GM19328 (cell line): ENCODE measurements at regions not wholly inside any gene's neighbourhood (a gene's known extent, or its start where the extent isn't known, plus 50 kb on each side); places are given as distances from the start of the nearest gene placed in this dataset.

Experiments
- ATAC-seq: cut with Tn5 transposase; IDR thresholded peaks from one replicate; pipeline ENCODE4 v1.9.1; 2021; ENCODE audit warnings: mild to moderate bottlenecking, moderate library complexity; ENCODE audit not compliant: unreplicated experiment

- no peak for ATAC-seq
These were observed 205.3 kb downstream of the THBS2 start for GRCh38 chr6:169048185-169048864.

GRCh38 chr6:169047345-169047744 lies 206.3 kb downstream of the THBS2 start:
- no peak for ATAC-seq

- ATAC-seq = no peak
These were observed 207.0 kb downstream of the THBS2 start for GRCh38 chr6:169046483-169047192.

GRCh38 chr6:169046021-169046420 lies 207.6 kb downstream of the THBS2 start:
- no peak for ATAC-seq

GRCh38 chr6:169045486-169045885 lies 208.2 kb downstream of the THBS2 start:
- no peak for ATAC-seq

- ATAC-seq = no peak
These were observed 209.0 kb downstream of the THBS2 start for GRCh38 chr6:169044381-169045230.

- ATAC-seq = no peak
These were observed 211.6 kb downstream of the THBS2 start for GRCh38 chr6:169042061-169042460.

GRCh38 chr6:169041078-169041477 lies 212.6 kb downstream of the THBS2 start:
- no peak for ATAC-seq

GRCh38 chr6:169038691-169039090 lies 215.0 kb downstream of the THBS2 start:
- ATAC-seq = no peak

GRCh38 chr6:169035385-169036240 lies 218.0 kb downstream of the THBS2 start:
- no peak for ATAC-seq

- ATAC-seq = no peak
These were observed 219.0 kb downstream of the THBS2 start for GRCh38 chr6:169034516-169035167.

- no peak for ATAC-seq
These were observed 223.8 kb downstream of the THBS2 start for GRCh38 chr6:169029861-169030260.

GRCh38 chr6:169028343-169028742 lies 225.3 kb downstream of the THBS2 start:
- ATAC-seq = no peak

- no peak for ATAC-seq
These were observed 227.5 kb downstream of the THBS2 start for GRCh38 chr6:169026175-169026574.

- no peak for ATAC-seq
These were observed 229.5 kb downstream of the THBS2 start for GRCh38 chr6:169024047-169024660.

- ATAC-seq = no peak
These were observed 230.3 kb downstream of the THBS2 start for GRCh38 chr6:169023161-169023874.

GRCh38 chr6:169022079-169022478 lies 231.6 kb downstream of the THBS2 start:
- no peak for ATAC-seq

GRCh38 chr6:169020821-169021220 lies 232.8 kb downstream of the THBS2 start:
- no peak for ATAC-seq
